ENCODE measurements at regions not wholly inside any gene's neighbourhood (a gene's known extent, or its start where the extent isn't known, plus 50 kb on each side); places are given as distances from the start of the nearest gene placed in this dataset.
A peak's percentile ranks its signal among the peaks of the same experiment; 100 is the strongest.

GRCh38 chr14:45709541-45709940, 456.5 kb upstream of the MIS18BP1 start:
- Histone ChIP-seq H3K9ac (ENCODE audit: control insufficient read depth, extremely low read depth, insufficient read depth, low read length) (no peak overlapping the region), H3K27me3 (ENCODE audit: control insufficient read depth, extremely low read depth, insufficient read depth, low read length) (no peaks in the 10 kb centered on the region), H3K9me1 (ENCODE audit: control insufficient read depth, extremely low read depth, insufficient read depth, low read length) (no peaks in the 10 kb centered on the region), H3K36me3 (ENCODE audit: control insufficient read depth in 2 of 2, extremely low read depth in 1 of 2, insufficient read depth in 2 of 2, low read length in 2 of 2) (no peaks in the 10 kb centered on the region), H3K4me2 (ENCODE audit: control insufficient read depth, extremely low read depth, insufficient read depth, low read depth, low read length) (no peak overlapping the region), H4K20me1 (ENCODE audit: control insufficient read depth, extremely low read depth, insufficient read depth, low read length) (no peaks in the 10 kb centered on the region), H3K9me3 (ENCODE audit: control insufficient read depth, low read depth, low read length) (no peaks in the 10 kb centered on the region), H3K4me1 (ENCODE audit: control insufficient read depth, extremely low read depth, insufficient read depth, low read length) (no peaks in the 10 kb centered on the region), H3K4me3 (ENCODE audit: control insufficient read depth in 2 of 3, extremely low read depth in 1 of 3, insufficient read depth in 2 of 3, low read depth in 1 of 3, low read length in 3 of 3) (no peak overlapping the region), H3K27ac (ENCODE audit: control insufficient read depth, insufficient read depth, low read length) (no peak overlapping the region), H2AFZ (ENCODE audit: control insufficient read depth, low read length) (no peak overlapping the region), H3K79me2 (ENCODE audit: control insufficient read depth, insufficient read depth, low read length) (no peaks in the 10 kb centered on the region)
- DNase-seq (ENCODE audit: low read depth, low spot score), result no peak
- dilution Hi-C loops (cut with MboI; ENCODE audit: extremely low pct_ligation_motif_present, low sequenced_read_pairs), result no loop called here
- no peak for TF ChIP-seq CTCF (optimal IDR thresholded peaks at IDR 0.05 in 1 of 3, IDR thresholded peaks at IDR 0.05 in 1 of 3, conservative IDR thresholded peaks at IDR 0.05 in 1 of 3; ENCODE audit: extremely low read depth in 1 of 3, insufficient read depth in 2 of 3, low read length in 3 of 3)
- no peak for TF ChIP-seq EZH2 (IDR thresholded peaks at IDR 0.05; ENCODE audit: low read length)
- no peak for FAIRE-seq

- Histone ChIP-seq H2AFZ (ENCODE audit: control insufficient read depth, low read length) (peak overlapping the region; percentile 66), H3K9me3 (ENCODE audit: control insufficient read depth, low read depth, low read length) (no peaks in the 10 kb centered on the region), H3K9me1 (ENCODE audit: control insufficient read depth, extremely low read depth, insufficient read depth, low read length) (no peaks in the 10 kb centered on the region), H3K9ac (ENCODE audit: control insufficient read depth, extremely low read depth, insufficient read depth, low read length) (no peak overlapping the region), H3K4me3 (ENCODE audit: control insufficient read depth in 2 of 3, extremely low read depth in 1 of 3, insufficient read depth in 2 of 3, low read depth in 1 of 3, low read length in 3 of 3) (no peak overlapping the region), H3K27me3 (ENCODE audit: control insufficient read depth, extremely low read depth, insufficient read depth, low read length) (no peaks in the 10 kb centered on the region), H3K4me2 (ENCODE audit: control insufficient read depth, extremely low read depth, insufficient read depth, low read depth, low read length) (no peak overlapping the region), H4K20me1 (ENCODE audit: control insufficient read depth, extremely low read depth, insufficient read depth, low read length) (no peaks in the 10 kb centered on the region), H3K36me3 (ENCODE audit: control insufficient read depth in 2 of 2, extremely low read depth in 1 of 2, insufficient read depth in 2 of 2, low read length in 2 of 2) (no peaks in the 10 kb centered on the region), H3K27ac (ENCODE audit: control insufficient read depth, insufficient read depth, low read length) (no peak overlapping the region), H3K4me1 (ENCODE audit: control insufficient read depth, extremely low read depth, insufficient read depth, low read length) (no peaks in the 10 kb centered on the region), H3K79me2 (ENCODE audit: control insufficient read depth, insufficient read depth, low read length) (no peaks in the 10 kb centered on the region)
- FAIRE-seq, result no peak
- TF ChIP-seq CTCF (optimal IDR thresholded peaks at IDR 0.05 in 1 of 3, IDR thresholded peaks at IDR 0.05 in 1 of 3, conservative IDR thresholded peaks at IDR 0.05 in 1 of 3; ENCODE audit: extremely low read depth in 1 of 3, insufficient read depth in 2 of 3, low read length in 3 of 3), result no peak
- TF ChIP-seq EZH2 (IDR thresholded peaks at IDR 0.05; ENCODE audit: low read length), result no peak
- DNase-seq (ENCODE audit: low read depth, low spot score), result no peak
- dilution Hi-C loops (cut with MboI; ENCODE audit: extremely low pct_ligation_motif_present, low sequenced_read_pairs), result no loop called here
Observed at GRCh38 chr14:45705940-45706534, 453.0 kb upstream of the MIS18BP1 start.
